Activated CD4-positive, CD25-positive, alpha-beta regulatory T cell (primary cell): ENCODE measurements at regions not wholly inside any gene's neighbourhood (a gene's known extent, or its start where the extent isn't known, plus 50 kb on each side); places are given as distances from the start of the nearest gene placed in this dataset.
"Not testable (repeated sequence)": the region's sequence is repeated elsewhere in the genome, so short reads cannot be mapped to it uniquely, and the experiment has no call there.

ENCODE experiments used
- DNase-seq, 4 experiments: peaks; one replicate each; lab custom pipeline; 2025; lab: John Stamatoyannopoulos, UW

GRCh38 chr4:189514209-189514608 is 426.5 kb upstream of the FRG1 start:
- DNase-seq: no peak

GRCh38 chr4:189516902-189517301 is 423.8 kb upstream of the FRG1 start:
- DNase-seq: no peak

- DNase-seq: no peak
Measured at GRCh38 chr4:189519186-189519585, 421.5 kb upstream of the FRG1 start.

GRCh38 chr4:189525304-189525703 is 415.4 kb upstream of the FRG1 start:
- no peak for DNase-seq

GRCh38 chr4:189530848-189531247 is 409.8 kb upstream of the FRG1 start:
- no peak for DNase-seq

GRCh38 chr4:189533603-189534002 is 407.1 kb upstream of the FRG1 start:
- no peak for DNase-seq

- no peak for DNase-seq
Measured at GRCh38 chr4:189547559-189547958, 393.1 kb upstream of the FRG1 start.

- no peak for DNase-seq
Measured at GRCh38 chr4:189548484-189549125, 392.1 kb upstream of the FRG1 start.

- DNase-seq: not testable (repeated sequence)
Measured at GRCh38 chr4:189551931-189552670, 388.6 kb upstream of the FRG1 start.

GRCh38 chr4:189560605-189561004 is 380.1 kb upstream of the FRG1 start:
- not testable (repeated sequence) for DNase-seq

- not testable (repeated sequence) for DNase-seq
Measured at GRCh38 chr4:189563751-189564150, 376.9 kb upstream of the FRG1 start.

GRCh38 chr4:189566271-189566670 is 374.4 kb upstream of the FRG1 start:
- not testable (repeated sequence) for DNase-seq

- not testable (repeated sequence) for DNase-seq
Measured at GRCh38 chr4:189566900-189567299, 373.8 kb upstream of the FRG1 start.

GRCh38 chr4:189579645-189580044 is 361.0 kb upstream of the FRG1 start:
- DNase-seq: not testable (repeated sequence)

- not testable (repeated sequence) for DNase-seq
Measured at GRCh38 chr4:189586908-189587632, 353.6 kb upstream of the FRG1 start.

- DNase-seq: not testable (repeated sequence)
Measured at GRCh38 chr4:189589201-189589600, 351.5 kb upstream of the FRG1 start.

- no peak for DNase-seq
Measured at GRCh38 chr4:189592890-189593289, 347.8 kb upstream of the FRG1 start.

GRCh38 chr4:189597341-189597740 is 343.3 kb upstream of the FRG1 start:
- DNase-seq: no peak

GRCh38 chr4:189600264-189600663 is 340.4 kb upstream of the FRG1 start:
- DNase-seq: no peak

GRCh38 chr4:189600718-189601435 is 339.8 kb upstream of the FRG1 start:
- no peak for DNase-seq

GRCh38 chr4:189602827-189603226 is 337.8 kb upstream of the FRG1 start:
- not testable (repeated sequence) for DNase-seq

GRCh38 chr4:189610571-189610970 is 330.1 kb upstream of the FRG1 start:
- not testable (repeated sequence) for DNase-seq
